ENCODE measurements at regions not wholly inside any gene's neighbourhood (a gene's known extent, or its start where the extent isn't known, plus 50 kb on each side); places are given as distances from the start of the nearest gene placed in this dataset.

GRCh38 chrX:56068274-56068758, 163.8 kb upstream of the KLF8 start:
- CTCF ChIA-PET, result no interaction called here
- POLR2A ChIA-PET, result no interaction called here
- TF ChIP-seq ZNF384 (IDR thresholded peaks at IDR 0.05), result no peak
- no peak for TF ChIP-seq LEF1 (IDR thresholded peaks at IDR 0.05; ENCODE audit: borderline replicate concordance)
- no peak for TF ChIP-seq ELF4 (IDR thresholded peaks at IDR 0.05)
- TF ChIP-seq L3MBTL2 (conservative IDR thresholded peaks at IDR 0.05), result no peak
- no peak for TF ChIP-seq HDGF (IDR thresholded peaks at IDR 0.05; ENCODE audit: borderline replicate concordance)
- no peak for TF ChIP-seq PKNOX1 (IDR thresholded peaks at IDR 0.05)
- TF ChIP-seq SUZ12 (IDR thresholded peaks at IDR 0.05), result no peak
- TF ChIP-seq BHLHE40 (IDR thresholded peaks at IDR 0.05; ENCODE audit: borderline replicate concordance), result no peak
- no peak for TF ChIP-seq FOXA1 (IDR thresholded peaks at IDR 0.05)
- no peak for TF ChIP-seq FOXM1 (IDR thresholded peaks at IDR 0.05; ENCODE audit: borderline replicate concordance)
- no peak for TF ChIP-seq FOXK2 (IDR thresholded peaks at IDR 0.05)
- TF ChIP-seq CTBP1 (IDR thresholded peaks at IDR 0.05; ENCODE audit: borderline replicate concordance), result no peak
- no peak for TF ChIP-seq NFRKB (IDR thresholded peaks at IDR 0.05)
- TF ChIP-seq TARDBP (IDR thresholded peaks at IDR 0.05), result no peak
- no peak for TF ChIP-seq ARNT (IDR thresholded peaks at IDR 0.05)
- TF ChIP-seq SP1 (IDR thresholded peaks at IDR 0.05), result no peak
- DNase-seq (ENCODE audit: extremely low spot score), result no peak

DNA sequence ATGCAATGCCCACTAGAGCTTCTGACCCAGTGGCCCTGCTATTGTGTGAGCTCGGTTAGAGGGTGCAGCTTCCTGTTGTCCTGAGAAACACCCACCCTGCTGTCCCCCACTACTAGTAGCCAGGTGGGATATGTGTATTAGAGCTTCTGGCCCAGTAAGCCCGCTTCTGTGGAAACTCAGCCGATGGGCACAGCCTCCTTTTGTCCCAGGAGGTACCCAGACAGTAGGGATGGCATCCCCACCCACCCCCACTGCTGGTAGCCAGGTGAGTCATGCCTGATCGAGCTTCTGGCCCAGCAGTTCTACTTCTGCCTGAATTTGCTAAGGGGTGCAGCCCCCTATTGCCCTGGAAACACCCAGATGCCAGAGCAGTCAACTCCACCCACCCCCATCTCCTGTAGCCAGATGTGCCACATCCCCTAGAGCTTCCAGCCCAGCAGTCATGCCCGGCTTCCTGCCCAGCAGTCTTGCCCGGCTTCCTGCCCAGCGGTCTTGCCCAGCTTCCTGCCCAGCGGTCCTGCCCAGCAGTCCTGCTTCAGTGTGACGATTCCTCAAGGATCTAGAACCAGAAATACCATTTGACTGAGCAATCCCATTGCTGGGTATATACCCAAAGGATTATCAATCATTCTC, 162.7 kb upstream of the KLF8 start:
- POLR2A ChIA-PET, result no interaction called here
- TF ChIP-seq PKNOX1 (IDR thresholded peaks at IDR 0.05) (no peak), SP1 (IDR thresholded peaks at IDR 0.05) (no peak), FOXA1 (IDR thresholded peaks at IDR 0.05) (no peak), BHLHE40 (IDR thresholded peaks at IDR 0.05; ENCODE audit: borderline replicate concordance) (no peak), TARDBP (IDR thresholded peaks at IDR 0.05) (no peak), LEF1 (IDR thresholded peaks at IDR 0.05; ENCODE audit: borderline replicate concordance) (no peak), NFRKB (IDR thresholded peaks at IDR 0.05) (no peak), SUZ12 (IDR thresholded peaks at IDR 0.05) (no peak)
- CTCF ChIA-PET, result no interaction called here
- DNase-seq (ENCODE audit: extremely low spot score), result no peak

- ChIA-PET POLR2A (no interaction called here), CTCF (no interaction called here)
- TF ChIP-seq SP1 (IDR thresholded peaks at IDR 0.05) (no peak), CTBP1 (IDR thresholded peaks at IDR 0.05; ENCODE audit: borderline replicate concordance) (no peak), FOXK2 (IDR thresholded peaks at IDR 0.05) (no peak), BHLHE40 (IDR thresholded peaks at IDR 0.05; ENCODE audit: borderline replicate concordance) (no peak), ZNF384 (IDR thresholded peaks at IDR 0.05) (no peak), ELF4 (IDR thresholded peaks at IDR 0.05) (no peak), NFRKB (IDR thresholded peaks at IDR 0.05) (no peak), HDGF (IDR thresholded peaks at IDR 0.05; ENCODE audit: borderline replicate concordance) (no peak), ARNT (IDR thresholded peaks at IDR 0.05) (no peak), SUZ12 (IDR thresholded peaks at IDR 0.05) (no peak), L3MBTL2 (conservative IDR thresholded peaks at IDR 0.05) (no peak), PKNOX1 (IDR thresholded peaks at IDR 0.05) (no peak), FOXA1 (IDR thresholded peaks at IDR 0.05) (no peak), TARDBP (IDR thresholded peaks at IDR 0.05) (no peak), LEF1 (IDR thresholded peaks at IDR 0.05; ENCODE audit: borderline replicate concordance) (no peak)
- DNase-seq (ENCODE audit: extremely low spot score), result no peak
Observed at GRCh38 chrX:56089376-56089775, 142.8 kb upstream of the KLF8 start.

- TF ChIP-seq FOXM1 (IDR thresholded peaks at IDR 0.05; ENCODE audit: borderline replicate concordance) (no peak), FOXA1 (IDR thresholded peaks at IDR 0.05) (no peak), SP1 (IDR thresholded peaks at IDR 0.05) (no peak), PKNOX1 (IDR thresholded peaks at IDR 0.05) (no peak), L3MBTL2 (conservative IDR thresholded peaks at IDR 0.05) (no peak), LEF1 (IDR thresholded peaks at IDR 0.05; ENCODE audit: borderline replicate concordance) (no peak), ZNF384 (IDR thresholded peaks at IDR 0.05) (no peak), FOXK2 (IDR thresholded peaks at IDR 0.05) (no peak), ELF4 (IDR thresholded peaks at IDR 0.05) (no peak), ARNT (IDR thresholded peaks at IDR 0.05) (no peak), NFRKB (IDR thresholded peaks at IDR 0.05) (no peak), BHLHE40 (IDR thresholded peaks at IDR 0.05; ENCODE audit: borderline replicate concordance) (no peak), TARDBP (IDR thresholded peaks at IDR 0.05) (no peak), HDGF (IDR thresholded peaks at IDR 0.05; ENCODE audit: borderline replicate concordance) (no peak), CTBP1 (IDR thresholded peaks at IDR 0.05; ENCODE audit: borderline replicate concordance) (no peak)
- CTCF ChIA-PET, result no interaction called here
- POLR2A ChIA-PET, result no interaction called here
- no peak for DNase-seq (ENCODE audit: extremely low spot score)
Observed at GRCh38 chrX:56099271-56099670, 132.9 kb upstream of the KLF8 start.

DNA sequence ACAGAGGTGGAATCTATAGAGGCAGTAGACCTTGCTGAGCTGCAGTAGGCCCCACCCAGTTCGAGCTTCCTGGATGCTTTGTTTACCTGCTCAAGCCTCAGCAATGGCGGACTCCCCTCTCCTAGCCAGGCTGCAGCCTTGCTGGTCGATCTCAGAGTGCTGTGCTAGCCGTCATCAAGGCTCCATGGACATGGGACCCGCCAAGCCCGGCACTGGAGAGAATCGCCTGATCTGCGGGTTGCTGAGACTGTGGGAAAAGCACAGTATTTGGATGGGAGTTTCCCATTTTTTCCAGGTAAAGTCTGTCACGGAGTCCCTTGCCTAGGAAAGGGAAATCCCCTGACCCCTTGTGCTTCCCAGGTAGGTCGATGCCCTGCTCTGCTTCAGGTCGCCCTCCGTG, 124.8 kb upstream of the KLF8 start:
- DNase-seq (ENCODE audit: extremely low spot score), result no peak
- ChIA-PET POLR2A (no interaction called here), CTCF (no interaction called here)
- TF ChIP-seq ARNT (IDR thresholded peaks at IDR 0.05) (no peak), CTBP1 (IDR thresholded peaks at IDR 0.05; ENCODE audit: borderline replicate concordance) (no peak), SUZ12 (IDR thresholded peaks at IDR 0.05) (no peak), LEF1 (IDR thresholded peaks at IDR 0.05; ENCODE audit: borderline replicate concordance) (no peak)

All from HEK293T (cell line).